ENCODE measurements at regions not wholly inside any gene's neighbourhood (a gene's known extent, or its start where the extent isn't known, plus 50 kb on each side); places are given as distances from the start of the nearest gene placed in this dataset.

DNA sequence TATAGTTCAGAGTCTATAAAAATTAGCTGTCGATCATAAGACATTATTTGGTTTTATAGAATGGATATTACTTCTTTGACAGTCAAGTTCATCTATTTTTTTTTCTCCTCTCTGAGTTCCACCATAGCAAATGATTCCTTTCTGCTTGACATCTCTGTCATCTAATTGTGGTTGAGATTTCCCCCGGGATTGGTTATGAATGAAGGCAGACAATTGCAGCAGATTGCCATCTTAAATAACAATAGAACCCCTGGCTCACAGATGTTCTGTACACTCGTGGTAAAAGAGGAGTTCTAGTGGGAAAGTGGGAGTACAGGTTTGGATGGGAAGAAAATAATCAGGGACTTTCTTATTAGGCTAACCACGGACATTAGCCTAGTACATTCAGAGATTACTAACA, 292.1 kb upstream of the NRXN1 start:
- TF ChIP-seq, protein P1, sequence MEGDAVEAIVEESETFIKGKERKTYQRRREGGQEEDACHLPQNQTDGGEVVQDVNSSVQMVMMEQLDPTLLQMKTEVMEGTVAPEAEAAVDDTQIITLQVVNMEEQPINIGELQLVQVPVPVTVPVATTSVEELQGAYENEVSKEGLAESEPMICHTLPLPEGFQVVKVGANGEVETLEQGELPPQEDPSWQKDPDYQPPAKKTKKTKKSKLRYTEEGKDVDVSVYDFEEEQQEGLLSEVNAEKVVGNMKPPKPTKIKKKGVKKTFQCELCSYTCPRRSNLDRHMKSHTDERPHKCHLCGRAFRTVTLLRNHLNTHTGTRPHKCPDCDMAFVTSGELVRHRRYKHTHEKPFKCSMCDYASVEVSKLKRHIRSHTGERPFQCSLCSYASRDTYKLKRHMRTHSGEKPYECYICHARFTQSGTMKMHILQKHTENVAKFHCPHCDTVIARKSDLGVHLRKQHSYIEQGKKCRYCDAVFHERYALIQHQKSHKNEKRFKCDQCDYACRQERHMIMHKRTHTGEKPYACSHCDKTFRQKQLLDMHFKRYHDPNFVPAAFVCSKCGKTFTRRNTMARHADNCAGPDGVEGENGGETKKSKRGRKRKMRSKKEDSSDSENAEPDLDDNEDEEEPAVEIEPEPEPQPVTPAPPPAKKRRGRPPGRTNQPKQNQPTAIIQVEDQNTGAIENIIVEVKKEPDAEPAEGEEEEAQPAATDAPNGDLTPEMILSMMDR (IDR thresholded peaks at IDR 0.05) = no peak
- no peak for TF ChIP-seq CHD4 (IDR thresholded peaks at IDR 0.05; ENCODE audit: borderline replicate concordance)
- no peak for TF ChIP-seq MAFK (IDR thresholded peaks at IDR 0.05; ENCODE audit: partially characterized antibody)
- TF ChIP-seq, protein P2, sequence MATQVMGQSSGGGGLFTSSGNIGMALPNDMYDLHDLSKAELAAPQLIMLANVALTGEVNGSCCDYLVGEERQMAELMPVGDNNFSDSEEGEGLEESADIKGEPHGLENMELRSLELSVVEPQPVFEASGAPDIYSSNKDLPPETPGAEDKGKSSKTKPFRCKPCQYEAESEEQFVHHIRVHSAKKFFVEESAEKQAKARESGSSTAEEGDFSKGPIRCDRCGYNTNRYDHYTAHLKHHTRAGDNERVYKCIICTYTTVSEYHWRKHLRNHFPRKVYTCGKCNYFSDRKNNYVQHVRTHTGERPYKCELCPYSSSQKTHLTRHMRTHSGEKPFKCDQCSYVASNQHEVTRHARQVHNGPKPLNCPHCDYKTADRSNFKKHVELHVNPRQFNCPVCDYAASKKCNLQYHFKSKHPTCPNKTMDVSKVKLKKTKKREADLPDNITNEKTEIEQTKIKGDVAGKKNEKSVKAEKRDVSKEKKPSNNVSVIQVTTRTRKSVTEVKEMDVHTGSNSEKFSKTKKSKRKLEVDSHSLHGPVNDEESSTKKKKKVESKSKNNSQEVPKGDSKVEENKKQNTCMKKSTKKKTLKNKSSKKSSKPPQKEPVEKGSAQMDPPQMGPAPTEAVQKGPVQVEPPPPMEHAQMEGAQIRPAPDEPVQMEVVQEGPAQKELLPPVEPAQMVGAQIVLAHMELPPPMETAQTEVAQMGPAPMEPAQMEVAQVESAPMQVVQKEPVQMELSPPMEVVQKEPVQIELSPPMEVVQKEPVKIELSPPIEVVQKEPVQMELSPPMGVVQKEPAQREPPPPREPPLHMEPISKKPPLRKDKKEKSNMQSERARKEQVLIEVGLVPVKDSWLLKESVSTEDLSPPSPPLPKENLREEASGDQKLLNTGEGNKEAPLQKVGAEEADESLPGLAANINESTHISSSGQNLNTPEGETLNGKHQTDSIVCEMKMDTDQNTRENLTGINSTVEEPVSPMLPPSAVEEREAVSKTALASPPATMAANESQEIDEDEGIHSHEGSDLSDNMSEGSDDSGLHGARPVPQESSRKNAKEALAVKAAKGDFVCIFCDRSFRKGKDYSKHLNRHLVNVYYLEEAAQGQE (IDR thresholded peaks at IDR 0.05) = no peak
- no peak for TF ChIP-seq RARB (CRISPR knock-in tag; IDR thresholded peaks at IDR 0.05)

Measured in A549 (cell line).